Lung (tissue), 11 donors: ENCODE measurements at regions not wholly inside any gene's neighbourhood (a gene's known extent, or its start where the extent isn't known, plus 50 kb on each side); places are given as distances from the start of the nearest gene placed in this dataset.

Experiments
- ATAC-seq: fragments of 200-7000 bp; cut with Tn5 transposase; one replicate; pipeline ENCODE4 v1.9.1; 2020; ENCODE audit warnings: moderate number of reproducible peaks; ENCODE audit not compliant: insufficient read depth, low FRiP score
- DNase-seq, 3 donors: peaks; one replicate each; pipeline ENCODE4 v3.0.0-alpha.2; 2013 to 2017
- H3K27ac ChIP-seq, 2 donors: one replicate each; pipeline ENCODE4 v1.5.1; 2013; ENCODE audit warnings: mild to moderate bottlenecking in 2 of 2, moderate library complexity in 2 of 2, control low read depth in 1 of 2, inconsistent platforms in 1 of 2, low read depth in 1 of 2, low read length in 1 of 2
- H3K27me3 ChIP-seq, 3 donors: one replicate each; pipeline ENCODE4 v1.5.1; 2013; ENCODE audit warnings: low read length in 2 of 3; ENCODE audit not compliant: control insufficient read depth in 3 of 3, insufficient read depth in 3 of 3
- H3K36me3 ChIP-seq, 4 donors: one replicate each; pipeline ENCODE4 v1.5.1; 2013; ENCODE audit warnings: low read length in 4 of 4, mild to moderate bottlenecking in 1 of 4, moderate library complexity in 1 of 4; ENCODE audit not compliant: control insufficient read depth in 4 of 4, insufficient read depth in 4 of 4
- H3K4me1 ChIP-seq, 5 donors: one replicate each; pipeline ENCODE4 v1.5.1; 2013; ENCODE audit warnings: low read length in 5 of 5, mild to moderate bottlenecking in 2 of 5, moderate library complexity in 1 of 5; ENCODE audit not compliant: control insufficient read depth in 5 of 5, insufficient read depth in 5 of 5
- H3K4me3 ChIP-seq: one replicate; pipeline ENCODE4 v1.5.1; 2013; ENCODE audit warnings: mild to moderate bottlenecking, control low read depth, moderate library complexity
- H3K9ac ChIP-seq, 2 donors: one replicate each; pipeline ENCODE4 v1.5.1; 2013; ENCODE audit warnings: low read length in 2 of 2, control low read depth in 1 of 2; ENCODE audit not compliant: insufficient read depth in 1 of 2
- H3K9me3 ChIP-seq, 4 donors: one replicate each; pipeline ENCODE4 v1.5.1; 2013; ENCODE audit warnings: low read length in 3 of 4, mild to moderate bottlenecking in 1 of 4, moderate library complexity in 1 of 4; ENCODE audit not compliant: control insufficient read depth in 4 of 4, insufficient read depth in 3 of 4
- CTCF ChIP-seq: IDR thresholded peaks from 2 replicates; pipeline ENCODE4 v1.5.1; 2012; ENCODE audit warnings: mild to moderate bottlenecking; ENCODE audit errors: control extremely low read depth, extremely low read depth
- WGBS, 2 donors: extraction: QIAGEN DNeasy Blood & Tissue Kit; methylation state at CpG; one replicate each; pipeline ENCODE4 v1.1.7; 2013; 5-methylcytosine and 5-hydroxymethylcytosine counted together
- donor health status: control.
- donor health status: control.
- donor health status: Bipolar disorder and iron deficiency.
- donor health status: healthy.
- donor health status: DM: yes; HTN: yes; CAD: no.

GRCh38 chr5:67331296-67331925 lies 134.8 kb upstream of the CD180 start:
- Histone ChIP-seq H3K27me3 (no peaks in the 10 kb centered on the region), H3K4me1 (peaks cover 0 to 9% (median 0%) of the 10 kb centered on the region in 5 donors), H3K36me3 (no peaks in the 10 kb centered on the region), H3K4me3 (no peak overlapping the region), H3K27ac (no peak overlapping the region), H3K9ac (no peak overlapping the region), H3K9me3 (peaks cover 0 to 4% (median 0%) of the 10 kb centered on the region in 4 donors)
- 85 to 88% methylated on average over 4 of the region's 4 CpGs for WGBS, 2 donors
- DNase-seq (no peak), ATAC-seq (no peak)
- no peak for TF ChIP-seq CTCF

- DNase-seq: no peak
- Histone ChIP-seq H3K27ac (no peak overlapping the region), H3K9ac (no peak overlapping the region), H3K36me3 (no peaks in the 10 kb centered on the region), H3K27me3 (no peaks in the 10 kb centered on the region), H3K4me3 (no peak overlapping the region), H3K9me3 (peaks cover 0 to 5% (median 0%) of the 10 kb centered on the region in 4 donors), H3K4me1 (peaks cover 0 to 4% (median 0%) of the 10 kb centered on the region in 5 donors)
- no peak for TF ChIP-seq CTCF
- 96 to 97% methylated on average over 3 of the region's 3 CpGs for WGBS, 2 donors
- no peak for ATAC-seq
These were observed 123.5 kb upstream of the CD180 start for GRCh38 chr5:67319935-67320725.

- 97% methylated on average over 15 of the region's 15 CpGs for WGBS, 2 donors
- H3K4me3 ChIP-seq: no peak overlapping the region
- TF ChIP-seq CTCF: no peak
- no peak for ATAC-seq
- no peaks in the 10 kb centered on the region for H3K36me3 ChIP-seq
- DNase-seq: no peak
- no peaks in the 10 kb centered on the region for H3K27me3 ChIP-seq
- peaks cover 0 to 5% (median 0%) of the 10 kb centered on the region in 4 donors for H3K9me3 ChIP-seq
- H3K4me1 ChIP-seq: peaks cover 0 to 5% (median 0%) of the 10 kb centered on the region in 5 donors
- no peak overlapping the region for H3K9ac ChIP-seq
- H3K27ac ChIP-seq: no peak overlapping the region
These were observed 122.1 kb upstream of the CD180 start for GRCh38 chr5:67318746-67319145.
